ENCODE measurements at regions not wholly inside any gene's neighbourhood (a gene's known extent, or its start where the extent isn't known, plus 50 kb on each side); places are given as distances from the start of the nearest gene placed in this dataset.

- no peaks in the 10 kb centered on the region for H3K36me3 ChIP-seq
- H3K4me1 ChIP-seq = no peaks in the 10 kb centered on the region
- intact Hi-C loops (cut with DNase I; ENCODE audit: low total_unique reads) = no loop called here
- no peak for DNase-seq
- TF ChIP-seq CTCF (IDR thresholded peaks at IDR 0.05) = no peak
- no peak for TF ChIP-seq POLR2A (IDR thresholded peaks at IDR 0.05)
- no peaks in the 10 kb centered on the region for H3K27me3 ChIP-seq
- H3K9me3 ChIP-seq = no peaks in the 10 kb centered on the region
- no peak overlapping the region for H3K27ac ChIP-seq
- H3K4me3 ChIP-seq = no peak overlapping the region
Measured at GRCh38 chr5:74521401-74521800, 119.1 kb downstream of the ENC1 start.

- Histone ChIP-seq H3K27ac (no peak overlapping the region), H3K27me3 (no peaks in the 10 kb centered on the region), H3K36me3 (no peaks in the 10 kb centered on the region), H3K4me3 (no peak overlapping the region), H3K4me1 (no peaks in the 10 kb centered on the region), H3K9me3 (no peaks in the 10 kb centered on the region)
- no peak for TF ChIP-seq CTCF (IDR thresholded peaks at IDR 0.05)
- TF ChIP-seq POLR2A (IDR thresholded peaks at IDR 0.05) = no peak
- DNase-seq = no peak
- intact Hi-C loops (cut with DNase I; ENCODE audit: low total_unique reads) = no loop called here
Measured at GRCh38 chr5:74519679-74520078, 120.8 kb downstream of the ENC1 start.

GRCh38 chr5:74519161-74519571, 121.4 kb downstream of the ENC1 start:
- Histone ChIP-seq H3K36me3 (no peaks in the 10 kb centered on the region), H3K9me3 (no peaks in the 10 kb centered on the region), H3K27me3 (no peaks in the 10 kb centered on the region), H3K4me1 (no peaks in the 10 kb centered on the region), H3K4me3 (no peak overlapping the region), H3K27ac (no peak overlapping the region)
- intact Hi-C loops (cut with DNase I; ENCODE audit: low total_unique reads) = no loop called here
- TF ChIP-seq CTCF (IDR thresholded peaks at IDR 0.05) (no peak), POLR2A (IDR thresholded peaks at IDR 0.05) (no peak)
- DNase-seq = no peak

GRCh38 chr5:74517700-74518099, 122.8 kb downstream of the ENC1 start:
- no peak for TF ChIP-seq CTCF (IDR thresholded peaks at IDR 0.05)
- no peak for TF ChIP-seq POLR2A (IDR thresholded peaks at IDR 0.05)
- intact Hi-C loops (cut with DNase I; ENCODE audit: low total_unique reads) = no loop called here
- H3K27ac ChIP-seq = no peak overlapping the region
- H3K9me3 ChIP-seq = no peaks in the 10 kb centered on the region
- H3K4me1 ChIP-seq = no peaks in the 10 kb centered on the region
- no peak overlapping the region for H3K4me3 ChIP-seq
- no peaks in the 10 kb centered on the region for H3K27me3 ChIP-seq
- H3K36me3 ChIP-seq = no peaks in the 10 kb centered on the region
- no peak for DNase-seq

GRCh38 chr5:74516211-74516636, 124.3 kb downstream of the ENC1 start:
- Histone ChIP-seq H3K36me3 (no peaks in the 10 kb centered on the region), H3K27me3 (no peaks in the 10 kb centered on the region), H3K4me3 (no peak overlapping the region), H3K9me3 (no peaks in the 10 kb centered on the region), H3K27ac (no peak overlapping the region), H3K4me1 (no peaks in the 10 kb centered on the region)
- intact Hi-C loops (cut with DNase I; ENCODE audit: low total_unique reads) = no loop called here
- TF ChIP-seq CTCF (IDR thresholded peaks at IDR 0.05) (no peak), POLR2A (IDR thresholded peaks at IDR 0.05) (no peak)
- DNase-seq = no peak

All from uterus (tissue), 3 donors.